ENCODE measurements at regions not wholly inside any gene's neighbourhood (a gene's known extent, or its start where the extent isn't known, plus 50 kb on each side); places are given as distances from the start of the nearest gene placed in this dataset.
"Not testable (repeated sequence)": the region's sequence is repeated elsewhere in the genome, so short reads cannot be mapped to it uniquely, and the experiment has no call there.

DNA sequence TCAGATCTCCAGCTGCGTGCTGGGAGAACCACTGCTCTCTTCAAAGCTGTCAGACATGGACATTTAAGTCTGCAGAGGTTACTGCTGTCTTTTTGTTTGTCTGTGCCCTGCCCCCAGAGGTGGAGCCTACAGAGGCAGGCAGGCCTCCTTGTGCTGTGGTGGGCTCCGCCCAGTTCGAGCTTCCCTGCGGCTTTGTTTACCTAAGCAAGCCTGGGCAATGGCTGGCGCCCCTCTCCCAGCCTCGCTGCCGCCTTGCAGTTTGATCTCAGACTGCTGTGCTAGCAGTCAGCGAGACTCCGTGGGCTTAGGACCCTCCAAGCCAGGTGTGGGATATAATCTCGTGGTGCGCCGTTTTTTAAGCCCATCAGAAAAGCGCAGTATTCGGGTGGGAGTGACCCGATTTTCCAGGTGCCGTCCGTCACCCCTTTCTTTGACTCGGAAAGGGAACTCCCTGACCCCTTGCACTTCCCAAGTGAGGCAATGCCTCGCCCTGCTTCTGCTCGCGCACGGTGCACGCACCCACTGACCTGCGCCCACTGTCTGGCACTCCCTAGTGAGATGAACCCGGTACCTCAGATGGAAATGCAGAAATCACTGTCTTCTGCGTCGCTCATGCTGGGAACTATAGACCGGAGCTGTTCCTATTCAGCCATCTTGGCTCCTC, 189.6 kb upstream of the MAD2L1 start:
- 71 to 72% methylated on average over 21 to 27 of the region's 28 CpGs for WGBS, 2 donors
- H3K4me3 ChIP-seq (ENCODE audit: low read length in 2 of 2); H3K36me3 ChIP-seq (ENCODE audit: control insufficient read depth in 1 of 2, insufficient read depth in 2 of 2, low read length in 1 of 2); DNase-seq; H3K4me1 ChIP-seq (ENCODE audit: control insufficient read depth in 1 of 2, insufficient read depth in 2 of 2, low read length in 2 of 2); H3K27me3 ChIP-seq (ENCODE audit: control insufficient read depth in 1 of 2, insufficient read depth in 2 of 2, low read length in 1 of 2); H3K9me3 ChIP-seq (ENCODE audit: control insufficient read depth, low read length); intact Hi-C loops (cut with DNase I); ATAC-seq (ENCODE audit: low FRiP score); H3K27ac ChIP-seq (ENCODE audit: low read depth in 1 of 2, low read length in 2 of 2): not testable (repeated sequence)

DNA sequence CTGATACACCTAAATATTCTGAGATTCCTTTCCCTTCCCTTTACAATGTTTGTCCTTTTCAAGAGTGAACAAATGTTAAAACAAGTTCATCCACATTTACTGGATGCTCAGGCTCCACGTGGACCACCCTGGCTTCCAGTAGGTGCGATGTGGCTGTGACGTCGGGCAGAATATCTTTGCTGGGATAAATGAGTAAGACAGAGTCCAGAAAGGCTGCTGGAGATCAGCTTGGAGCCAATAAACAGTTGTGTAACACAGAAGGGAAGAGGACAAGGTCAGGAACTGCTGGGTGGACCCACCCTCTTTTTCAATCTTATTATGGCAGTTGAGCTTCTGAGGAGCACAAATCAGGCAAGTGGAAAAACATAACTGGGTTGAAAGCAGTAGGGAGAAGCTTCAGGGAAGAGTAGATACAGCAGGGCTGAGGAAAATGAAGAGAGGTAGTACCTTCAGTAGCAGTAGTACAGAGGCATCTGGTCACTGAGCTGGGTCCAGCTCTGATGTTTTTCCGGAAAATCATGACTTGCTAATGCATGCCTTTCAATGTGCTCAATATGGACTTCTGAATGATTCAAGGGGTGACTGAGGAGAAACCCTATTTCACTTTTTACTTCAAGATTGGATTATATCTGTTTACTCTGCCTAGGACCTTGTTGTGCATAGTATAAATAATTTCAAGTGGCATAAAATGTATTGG, 171.8 kb upstream of the MAD2L1 start:
- ATAC-seq (ENCODE audit: low FRiP score): no peak

GRCh38 chr4:120236873-120237272, 170.2 kb upstream of the MAD2L1 start:
- Histone ChIP-seq H3K4me3 (ENCODE audit: low read length in 2 of 2) (no peak overlapping the region), H3K27me3 (ENCODE audit: control insufficient read depth in 1 of 2, insufficient read depth in 2 of 2, low read length in 1 of 2) (no peaks in the 10 kb centered on the region), H3K4me1 (ENCODE audit: control insufficient read depth in 1 of 2, insufficient read depth in 2 of 2, low read length in 2 of 2) (no peaks in the 10 kb centered on the region), H3K9me3 (ENCODE audit: control insufficient read depth, low read length) (no peaks in the 10 kb centered on the region), H3K27ac (ENCODE audit: low read depth in 1 of 2, low read length in 2 of 2) (no peak overlapping the region), H3K36me3 (ENCODE audit: control insufficient read depth in 1 of 2, insufficient read depth in 2 of 2, low read length in 1 of 2) (no peaks in the 10 kb centered on the region)
- intact Hi-C loops (cut with DNase I): no loop called here
- 94 to 95% methylated on average over 5 of the region's 5 CpGs for WGBS, 2 donors
- DNase-seq: no peak
- ATAC-seq (ENCODE audit: low FRiP score): no peak

More for the DNA sequence above, 171.8 kb upstream of the MAD2L1 start:
- WGBS, 2 donors: 94 to 95% methylated on average over 5 of the region's 5 CpGs
- Histone ChIP-seq H3K4me3 (ENCODE audit: low read length in 2 of 2) (no peak overlapping the region), H3K27me3 (ENCODE audit: control insufficient read depth in 1 of 2, insufficient read depth in 2 of 2, low read length in 1 of 2) (no peaks in the 10 kb centered on the region), H3K9me3 (ENCODE audit: control insufficient read depth, low read length) (no peaks in the 10 kb centered on the region), H3K27ac (ENCODE audit: low read depth in 1 of 2, low read length in 2 of 2) (no peak overlapping the region), H3K4me1 (ENCODE audit: control insufficient read depth in 1 of 2, insufficient read depth in 2 of 2, low read length in 2 of 2) (no peaks in the 10 kb centered on the region), H3K36me3 (ENCODE audit: control insufficient read depth in 1 of 2, insufficient read depth in 2 of 2, low read length in 1 of 2) (no peaks in the 10 kb centered on the region)
- DNase-seq: no peak
- intact Hi-C loops (cut with DNase I): no loop called here

GRCh38 chr4:120232050-120232449, 165.4 kb upstream of the MAD2L1 start:
- DNase-seq (no peak), ATAC-seq (ENCODE audit: low FRiP score) (no peak)
- 0% methylated on average over 1 of the region's 1 CpG for WGBS, 2 donors
- intact Hi-C loops (cut with DNase I): no loop called here
- Histone ChIP-seq H3K36me3 (ENCODE audit: control insufficient read depth in 1 of 2, insufficient read depth in 2 of 2, low read length in 1 of 2) (no peaks in the 10 kb centered on the region), H3K27me3 (ENCODE audit: control insufficient read depth in 1 of 2, insufficient read depth in 2 of 2, low read length in 1 of 2) (no peaks in the 10 kb centered on the region), H3K4me1 (ENCODE audit: control insufficient read depth in 1 of 2, insufficient read depth in 2 of 2, low read length in 2 of 2) (no peaks in the 10 kb centered on the region), H3K4me3 (ENCODE audit: low read length in 2 of 2) (no peak overlapping the region), H3K9me3 (ENCODE audit: control insufficient read depth, low read length) (no peaks in the 10 kb centered on the region), H3K27ac (ENCODE audit: low read depth in 1 of 2, low read length in 2 of 2) (no peak overlapping the region)

DNA sequence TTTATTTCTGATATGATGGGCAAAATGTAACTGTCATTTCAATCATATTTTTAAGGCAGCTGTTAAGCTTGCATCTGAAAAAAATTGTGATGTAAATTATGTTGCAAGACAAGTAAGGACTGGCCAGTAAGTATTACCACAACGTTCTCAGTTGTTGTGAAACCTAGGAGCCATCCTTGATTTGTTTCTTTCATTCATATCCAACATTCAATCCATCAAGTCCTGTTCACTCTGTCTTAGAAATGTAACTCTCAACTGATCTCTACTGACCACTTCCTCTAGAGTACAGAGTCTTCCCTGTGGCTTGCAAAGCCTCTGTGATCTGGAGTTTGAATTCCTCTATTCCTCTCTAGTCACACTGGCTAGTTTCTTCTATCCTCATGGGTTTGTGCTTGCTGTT, 161.4 kb upstream of the MAD2L1 start:
- no peak for DNase-seq
- Histone ChIP-seq H3K27ac (ENCODE audit: low read depth in 1 of 2, low read length in 2 of 2) (no peak overlapping the region), H3K4me1 (ENCODE audit: control insufficient read depth in 1 of 2, insufficient read depth in 2 of 2, low read length in 2 of 2) (no peaks in the 10 kb centered on the region), H3K36me3 (ENCODE audit: control insufficient read depth in 1 of 2, insufficient read depth in 2 of 2, low read length in 1 of 2) (no peaks in the 10 kb centered on the region), H3K9me3 (ENCODE audit: control insufficient read depth, low read length) (no peaks in the 10 kb centered on the region), H3K27me3 (ENCODE audit: control insufficient read depth in 1 of 2, insufficient read depth in 2 of 2, low read length in 1 of 2) (no peaks in the 10 kb centered on the region), H3K4me3 (ENCODE audit: low read length in 2 of 2) (no peak overlapping the region)
- intact Hi-C loops (cut with DNase I): no loop called here
- WGBS, 2 donors: 55 to 56% methylated on average over 1 of the region's 1 CpG
- no peak for ATAC-seq (ENCODE audit: low FRiP score)

DNA sequence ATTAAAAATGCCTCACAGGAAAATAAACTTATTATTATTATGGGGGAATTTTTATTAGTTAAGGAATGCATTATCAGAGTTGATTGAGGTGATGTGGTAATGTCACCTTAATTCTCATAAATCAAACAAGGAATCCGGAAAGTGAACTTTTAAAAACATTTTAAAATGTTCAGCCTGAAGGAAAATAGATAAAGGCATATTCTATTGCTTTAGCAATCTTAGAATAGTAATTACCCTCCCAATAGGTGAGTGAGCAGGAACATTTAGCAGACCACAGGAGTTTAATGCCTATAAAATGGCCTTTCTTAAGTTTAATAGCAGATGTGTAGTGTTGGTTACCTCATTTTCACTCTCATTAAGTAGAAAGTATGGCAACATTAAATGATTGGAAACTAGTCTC, 160.9 kb upstream of the MAD2L1 start:
- 69 to 81% methylated on average over 1 of the region's 1 CpG for WGBS, 2 donors
- no peaks in the 10 kb centered on the region for H3K4me1 ChIP-seq (ENCODE audit: control insufficient read depth in 1 of 2, insufficient read depth in 2 of 2, low read length in 2 of 2)
- H3K36me3 ChIP-seq (ENCODE audit: control insufficient read depth in 1 of 2, insufficient read depth in 2 of 2, low read length in 1 of 2): no peaks in the 10 kb centered on the region
- DNase-seq: no peak
- intact Hi-C loops (cut with DNase I): no loop called here
- no peaks in the 10 kb centered on the region for H3K27me3 ChIP-seq (ENCODE audit: control insufficient read depth in 1 of 2, insufficient read depth in 2 of 2, low read length in 1 of 2)
- H3K4me3 ChIP-seq (ENCODE audit: low read length in 2 of 2): no peak overlapping the region
- no peak for ATAC-seq (ENCODE audit: low FRiP score)
- H3K27ac ChIP-seq (ENCODE audit: low read depth in 1 of 2, low read length in 2 of 2): no peak overlapping the region
- H3K9me3 ChIP-seq (ENCODE audit: control insufficient read depth, low read length): no peaks in the 10 kb centered on the region

DNA sequence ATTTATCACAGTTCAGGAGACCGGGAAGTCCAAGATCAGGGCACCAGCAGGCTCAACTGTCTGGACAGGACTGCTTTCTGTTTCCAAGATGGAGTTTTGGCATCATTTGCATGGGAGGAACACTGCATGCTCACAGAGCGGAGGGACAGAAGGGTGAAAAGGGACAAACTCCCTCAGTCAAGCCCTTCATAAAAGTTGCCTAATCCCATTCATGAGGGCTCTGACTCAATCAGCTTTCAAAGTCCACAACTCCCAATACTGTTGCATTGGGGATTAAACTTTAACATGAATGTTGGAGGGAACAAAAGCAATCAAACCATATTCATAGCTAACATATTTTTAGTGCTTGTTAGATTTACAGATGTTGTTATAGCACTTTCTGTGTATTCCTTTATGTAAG, 158.9 kb upstream of the MAD2L1 start:
- WGBS, 2 donors: 95 to 98% methylated on average over 2 of the region's 2 CpGs
- H3K27ac ChIP-seq (ENCODE audit: low read depth in 1 of 2, low read length in 2 of 2): no peak overlapping the region
- H3K36me3 ChIP-seq (ENCODE audit: control insufficient read depth in 1 of 2, insufficient read depth in 2 of 2, low read length in 1 of 2): no peaks in the 10 kb centered on the region
- no peak for DNase-seq
- H3K9me3 ChIP-seq (ENCODE audit: control insufficient read depth, low read length): no peaks in the 10 kb centered on the region
- no peaks in the 10 kb centered on the region for H3K4me1 ChIP-seq (ENCODE audit: control insufficient read depth in 1 of 2, insufficient read depth in 2 of 2, low read length in 2 of 2)
- intact Hi-C loops (cut with DNase I): no loop called here
- no peaks in the 10 kb centered on the region for H3K27me3 ChIP-seq (ENCODE audit: control insufficient read depth in 1 of 2, insufficient read depth in 2 of 2, low read length in 1 of 2)
- no peak overlapping the region for H3K4me3 ChIP-seq (ENCODE audit: low read length in 2 of 2)
- no peak for ATAC-seq (ENCODE audit: low FRiP score)

- DNase-seq (no peak), ATAC-seq (ENCODE audit: low FRiP score) (no peak)
- H3K36me3 ChIP-seq (ENCODE audit: control insufficient read depth in 1 of 2, insufficient read depth in 2 of 2, low read length in 1 of 2): no peaks in the 10 kb centered on the region
- intact Hi-C loops (cut with DNase I): loop anchor here in 1 of 2 donors (10.0 kb wide), 1 partner anchor 56 kb away; no protein-coding TSS in a partner anchor
- no peak overlapping the region for H3K27ac ChIP-seq (ENCODE audit: low read depth in 1 of 2, low read length in 2 of 2)
- no peaks in the 10 kb centered on the region for H3K4me1 ChIP-seq (ENCODE audit: control insufficient read depth in 1 of 2, insufficient read depth in 2 of 2, low read length in 2 of 2)
- 46 to 82% methylated on average over 2 of the region's 2 CpGs for WGBS, 2 donors
- no peak overlapping the region for H3K4me3 ChIP-seq (ENCODE audit: low read length in 2 of 2)
- no peaks in the 10 kb centered on the region for H3K9me3 ChIP-seq (ENCODE audit: control insufficient read depth, low read length)
- no peaks in the 10 kb centered on the region for H3K27me3 ChIP-seq (ENCODE audit: control insufficient read depth in 1 of 2, insufficient read depth in 2 of 2, low read length in 1 of 2)
These were observed 152.3 kb upstream of the MAD2L1 start for GRCh38 chr4:120218981-120219380.

DNA sequence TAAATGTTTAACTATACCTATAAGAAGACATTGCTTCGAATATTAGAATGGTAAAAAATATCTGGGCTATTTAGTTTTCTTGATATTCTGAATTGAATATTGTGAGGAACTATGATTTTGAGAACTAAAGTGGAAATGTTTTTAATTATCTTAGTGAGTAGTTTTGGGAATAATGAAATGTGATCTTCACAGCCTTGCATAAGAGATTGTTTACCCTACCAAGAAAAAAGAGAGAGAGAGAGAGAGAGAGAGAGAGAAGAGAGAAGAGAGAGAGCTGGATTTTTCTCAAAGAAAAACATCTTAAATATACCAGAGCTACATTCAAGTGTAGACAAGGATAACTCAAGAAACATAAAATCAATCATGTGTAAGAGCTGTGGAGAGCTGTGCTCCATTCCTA, 148.7 kb upstream of the MAD2L1 start:
- no peak for ATAC-seq (ENCODE audit: low FRiP score)
- no peaks in the 10 kb centered on the region for H3K4me1 ChIP-seq (ENCODE audit: control insufficient read depth in 1 of 2, insufficient read depth in 2 of 2, low read length in 2 of 2)
- no peaks in the 10 kb centered on the region for H3K36me3 ChIP-seq (ENCODE audit: control insufficient read depth in 1 of 2, insufficient read depth in 2 of 2, low read length in 1 of 2)
- WGBS, 2 donors: 78 to 83% methylated on average over 1 of the region's 1 CpG
- intact Hi-C loops (cut with DNase I): loop anchor here in 1 of 2 donors (10.0 kb wide), 1 partner anchor 59 kb away; no protein-coding TSS in a partner anchor
- no peak overlapping the region for H3K27ac ChIP-seq (ENCODE audit: low read depth in 1 of 2, low read length in 2 of 2)
- H3K27me3 ChIP-seq (ENCODE audit: control insufficient read depth in 1 of 2, insufficient read depth in 2 of 2, low read length in 1 of 2): no peaks in the 10 kb centered on the region
- no peaks in the 10 kb centered on the region for H3K9me3 ChIP-seq (ENCODE audit: control insufficient read depth, low read length)
- no peak for DNase-seq
- no peak overlapping the region for H3K4me3 ChIP-seq (ENCODE audit: low read length in 2 of 2)
